ENCODE measurements at regions not wholly inside any gene's neighbourhood (a gene's known extent, or its start where the extent isn't known, plus 50 kb on each side); places are given as distances from the start of the nearest gene placed in this dataset.

DNA sequence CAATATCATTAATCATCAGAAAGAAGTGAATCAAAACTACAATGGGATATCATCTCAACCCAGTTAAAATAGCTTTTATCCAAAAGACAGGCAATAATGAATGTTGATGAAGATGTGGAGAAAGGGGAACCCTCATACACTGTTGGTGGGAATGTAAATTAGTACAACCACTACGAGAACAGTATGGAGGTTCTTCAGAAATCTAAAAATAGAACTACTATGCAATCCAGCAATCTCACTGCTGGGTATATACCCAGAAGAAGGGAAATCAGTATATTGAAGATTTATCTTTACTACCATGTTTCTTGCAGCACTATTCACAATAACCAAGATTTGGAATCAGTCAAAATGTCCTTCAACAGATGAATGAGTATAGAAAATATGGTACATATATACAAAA, 189.8 kb downstream of the HHIPL2 start:
- no peak for DNase-seq

DNA sequence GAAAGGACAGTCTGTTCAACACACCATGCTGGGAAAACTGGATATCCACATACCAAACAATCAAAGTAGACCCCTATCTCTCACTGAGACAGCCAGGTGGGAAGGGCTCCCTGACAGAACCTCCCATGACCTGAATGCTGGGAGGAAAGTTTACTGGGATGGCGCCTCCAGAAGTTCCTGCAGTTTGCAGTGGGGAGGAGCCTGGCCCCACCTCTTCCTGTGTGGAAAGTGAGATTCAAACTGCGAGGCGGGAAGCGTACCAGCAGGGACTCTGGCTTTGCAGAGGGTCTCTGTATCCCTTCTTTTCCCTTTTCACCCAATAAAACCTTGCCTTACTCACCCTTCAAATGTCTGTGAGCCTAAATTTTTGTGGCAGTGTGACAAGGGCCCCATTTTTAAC, 190.7 kb downstream of the HHIPL2 start:
- no peak for DNase-seq

DNA sequence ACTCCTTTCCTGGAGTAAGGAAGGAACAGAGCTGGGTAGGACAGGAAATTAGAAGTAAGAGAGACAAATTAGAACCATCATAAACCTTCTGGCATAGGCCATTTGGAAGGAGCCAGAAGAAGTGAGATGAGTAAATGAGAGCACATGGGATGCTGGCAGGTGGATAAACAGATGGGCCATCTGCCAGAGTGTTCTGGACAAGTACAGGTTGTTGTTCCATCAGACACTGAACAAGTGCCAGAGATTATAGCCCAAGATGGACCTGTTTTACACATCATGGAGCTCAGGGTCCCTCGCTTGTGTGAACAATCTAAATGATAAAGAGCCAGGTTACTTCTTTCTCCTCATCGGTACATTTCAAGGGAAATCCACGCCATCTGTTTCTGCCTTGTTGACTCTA, 200.3 kb downstream of the HHIPL2 start:
- no peak for DNase-seq

DNA sequence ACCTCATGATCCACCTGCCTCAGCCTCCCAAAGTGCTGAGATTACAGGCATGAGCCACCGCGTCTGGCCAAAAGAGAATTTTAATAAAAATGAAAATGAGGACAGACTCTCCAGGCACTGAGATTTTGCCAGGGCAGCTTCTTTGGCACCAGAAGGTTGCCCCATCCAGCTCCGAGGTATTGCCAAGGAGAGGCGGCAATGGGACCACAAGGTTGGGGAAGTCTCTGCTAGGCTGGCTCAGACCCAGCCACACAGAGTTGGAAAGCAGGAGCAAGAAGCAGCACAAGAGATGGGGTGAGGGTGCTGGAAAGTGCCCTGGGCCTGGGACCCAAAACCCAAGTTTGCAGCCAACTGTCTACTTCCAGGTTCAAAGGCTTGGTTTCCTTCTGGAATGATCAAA, 200.9 kb downstream of the HHIPL2 start:
- no peak for DNase-seq

DNA sequence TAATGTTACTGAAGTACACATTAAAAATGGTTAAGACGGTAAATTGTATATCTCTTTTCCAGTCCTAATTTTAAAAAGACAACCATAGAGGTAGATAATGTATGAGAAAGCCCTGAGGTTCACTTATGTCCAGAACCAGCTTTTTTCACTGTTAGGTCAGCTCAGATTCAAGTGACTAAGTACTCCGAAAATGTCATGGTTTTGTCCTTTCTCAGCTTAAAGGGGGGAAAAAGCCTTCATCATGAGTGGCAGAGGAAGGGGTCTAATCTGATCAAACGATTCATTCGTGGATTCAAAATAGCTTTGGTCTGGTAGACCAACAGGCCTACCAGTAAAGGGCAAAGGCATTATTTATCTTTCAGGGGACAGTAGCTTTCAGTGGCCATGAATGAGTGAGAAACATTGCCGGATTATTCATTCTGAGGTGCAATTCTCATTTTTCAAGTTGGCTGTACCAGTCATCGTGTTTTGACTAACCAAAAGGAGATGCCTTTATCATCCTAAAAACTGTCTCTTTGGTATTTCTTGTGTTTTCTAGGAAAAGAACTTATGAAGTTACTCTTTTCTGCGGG, 208.4 kb downstream of the HHIPL2 start:
- DNase-seq = no peak

DNA sequence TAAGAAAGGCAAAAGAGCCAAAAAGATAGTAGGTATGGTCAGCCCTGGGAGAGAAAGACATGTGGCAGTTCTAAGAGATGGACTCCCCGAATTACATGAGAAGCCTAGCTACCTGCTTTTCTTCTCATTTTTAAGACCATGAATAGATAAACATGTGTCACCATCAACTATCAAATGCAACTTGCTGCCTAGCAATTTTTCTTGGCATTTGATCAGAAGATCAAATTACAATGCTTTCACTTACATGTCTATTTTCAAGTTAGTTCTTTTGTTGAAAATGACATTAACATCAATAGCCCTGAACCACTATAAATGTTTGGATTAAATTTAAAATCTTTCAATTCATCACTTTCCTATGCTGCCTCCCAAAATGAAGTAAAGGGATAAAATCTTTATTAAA, 212.3 kb downstream of the HHIPL2 start:
- no peak for DNase-seq

DNA sequence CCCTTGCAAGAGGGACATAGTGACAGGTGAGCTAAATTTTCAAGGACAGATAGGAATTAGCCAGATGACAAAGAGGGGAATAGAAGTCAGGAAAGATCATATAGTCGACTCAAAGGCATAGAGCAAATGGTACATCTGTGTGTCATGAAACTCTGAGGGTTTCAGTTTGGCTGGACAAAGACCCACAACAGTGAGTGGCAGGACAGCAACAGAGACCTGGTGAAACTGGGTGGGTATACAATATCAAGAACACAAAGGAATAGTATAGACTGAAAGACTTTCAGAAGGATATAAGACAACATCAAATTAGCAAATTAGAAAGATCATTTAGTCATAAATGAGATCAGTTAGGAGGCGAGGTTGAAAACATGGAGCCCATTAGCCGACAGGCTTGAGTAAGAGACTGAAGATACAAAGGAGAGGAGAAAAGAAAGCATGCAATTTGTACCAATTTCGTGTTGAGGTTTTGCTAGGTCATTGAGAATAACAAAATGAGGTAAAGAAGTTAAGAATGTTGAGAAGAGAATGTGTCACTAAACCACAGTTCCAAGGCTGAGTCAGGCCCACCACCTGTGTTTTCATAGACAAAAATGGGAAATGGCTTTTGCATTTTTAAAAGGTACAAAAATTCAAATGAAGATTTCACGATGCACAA, 213.8 kb downstream of the HHIPL2 start:
- DNase-seq = no peak

DNA sequence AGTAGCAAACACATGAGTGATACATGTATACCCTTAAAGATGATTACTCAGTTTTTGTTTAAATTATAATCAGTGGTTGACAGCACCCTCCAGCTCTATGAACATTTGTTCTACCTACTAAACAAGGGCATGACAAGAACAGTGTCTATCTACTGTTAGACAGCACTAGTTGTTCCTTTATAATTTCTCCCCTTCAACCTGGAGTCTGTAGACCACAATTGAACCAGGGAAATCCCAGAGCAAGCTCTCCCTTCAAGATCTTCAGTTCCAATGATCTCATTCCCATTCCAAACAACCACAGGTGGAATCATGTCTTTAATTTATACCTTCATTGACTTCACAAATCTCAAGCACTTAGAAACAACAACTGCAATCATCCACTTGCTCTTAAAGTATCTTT, 216.1 kb downstream of the HHIPL2 start:
- DNase-seq = no peak

DNA sequence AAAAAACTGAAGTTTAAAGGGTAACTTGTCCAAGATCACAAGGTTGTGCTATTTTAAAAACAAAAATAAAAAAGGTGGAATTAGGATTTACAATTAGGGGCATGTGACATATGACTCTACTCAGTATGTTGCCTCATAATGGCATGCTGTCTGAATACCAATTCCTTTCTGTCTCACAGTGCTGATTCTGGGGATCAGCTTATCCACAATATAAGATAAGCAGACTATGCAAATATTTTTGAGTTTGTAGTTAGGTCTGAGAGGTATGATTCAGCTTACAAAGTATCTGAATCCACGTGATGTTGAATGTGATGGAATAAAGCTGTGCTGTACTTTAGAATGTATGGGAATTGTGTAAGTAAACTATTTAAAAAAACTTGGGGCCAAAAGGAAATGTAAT, 216.6 kb downstream of the HHIPL2 start:
- no peak for DNase-seq

DNA sequence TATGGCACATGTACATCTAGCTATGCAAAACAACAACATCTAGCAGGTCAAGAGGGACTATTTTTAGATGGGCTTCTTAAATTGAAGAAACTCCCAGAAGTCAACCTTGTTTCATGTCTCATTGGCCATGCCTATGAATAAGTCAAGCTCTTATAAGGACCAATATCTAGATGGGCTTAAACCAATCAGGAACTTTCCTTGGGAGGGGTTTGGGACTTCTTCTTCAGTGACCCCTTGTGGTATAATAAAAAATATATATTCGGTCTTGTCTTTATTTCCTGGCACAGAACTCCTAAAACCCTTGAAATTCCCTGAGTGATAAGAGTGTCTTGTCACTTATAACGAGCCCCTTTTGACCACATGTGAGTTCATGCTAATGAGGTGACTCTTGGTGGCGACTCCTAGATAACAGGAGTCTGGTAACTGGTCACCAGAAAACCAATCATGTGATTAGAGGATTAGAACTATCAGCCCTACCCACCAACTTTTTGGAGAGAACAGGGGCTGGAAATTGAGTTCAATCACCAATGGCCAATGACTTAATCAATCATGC, 218.3 kb downstream of the HHIPL2 start:
- DNase-seq = no peak

DNA sequence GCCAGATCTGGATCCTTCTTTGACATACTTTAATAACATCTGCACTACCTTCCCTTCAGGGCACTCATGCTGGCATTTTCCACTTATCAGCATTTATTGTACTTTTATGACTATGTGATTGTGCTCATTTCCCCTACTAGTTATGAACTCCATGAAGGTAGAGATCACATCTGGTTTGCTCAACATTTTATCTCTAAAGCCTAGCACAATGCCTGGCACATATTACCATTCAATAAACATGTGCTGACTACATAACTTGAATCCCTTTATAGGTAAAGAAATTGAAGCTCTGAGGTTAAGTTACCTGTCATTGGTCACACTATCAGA, 221.2 kb downstream of the HHIPL2 start:
- no peak for DNase-seq

DNA sequence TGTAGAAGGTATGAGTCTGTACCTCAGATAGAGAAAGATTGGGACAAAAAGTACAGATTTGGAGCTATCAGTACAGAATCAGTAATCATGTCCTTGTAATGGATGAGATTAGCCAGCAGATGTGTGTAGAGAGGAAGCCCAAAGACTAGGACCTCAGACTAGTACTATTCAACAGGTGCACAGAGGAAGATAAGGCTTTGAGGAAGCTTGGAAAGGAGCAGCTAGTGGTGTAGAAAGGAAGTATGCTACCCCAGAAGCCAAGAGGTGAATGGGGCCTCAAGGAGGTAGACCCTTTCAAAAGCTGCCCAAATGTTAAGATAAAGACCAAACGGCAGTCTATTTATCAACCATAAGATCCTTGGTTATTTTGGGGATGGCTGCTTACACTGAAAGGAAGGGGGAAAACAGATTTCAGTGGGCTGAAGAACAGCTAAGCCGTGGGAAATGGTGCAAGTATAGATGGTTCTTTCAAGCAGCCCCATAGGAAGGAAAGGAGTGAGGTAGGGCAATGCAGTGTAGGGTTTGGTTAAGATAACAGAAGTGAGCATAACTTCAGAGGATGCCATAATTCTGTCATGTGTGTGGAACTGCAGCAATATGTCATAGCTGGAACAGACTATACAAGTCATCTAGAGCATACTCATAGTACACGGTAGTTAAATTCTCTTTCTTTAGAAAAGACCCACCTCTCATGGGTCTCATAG, 221.7 kb downstream of the HHIPL2 start:
- no peak for DNase-seq

DNA sequence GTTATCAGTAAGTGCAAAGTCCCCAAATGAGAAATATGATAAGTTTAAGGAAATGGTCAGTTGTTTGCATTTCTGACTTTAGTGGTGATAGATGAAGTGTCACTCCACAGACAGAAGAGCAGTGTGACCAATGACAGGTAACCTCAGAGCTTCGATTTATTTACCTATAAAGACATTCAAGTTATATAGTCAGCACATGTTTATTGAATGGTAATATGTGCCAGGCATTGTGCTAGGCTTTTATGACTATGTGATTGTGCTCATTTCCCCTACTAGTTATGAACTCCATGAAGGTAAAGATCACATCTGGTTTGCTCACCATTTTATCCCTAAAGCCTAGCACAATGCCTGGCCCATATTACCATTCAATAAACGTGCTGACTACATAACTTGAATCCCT, 222.4 kb downstream of the HHIPL2 start:
- no peak for DNase-seq

DNA sequence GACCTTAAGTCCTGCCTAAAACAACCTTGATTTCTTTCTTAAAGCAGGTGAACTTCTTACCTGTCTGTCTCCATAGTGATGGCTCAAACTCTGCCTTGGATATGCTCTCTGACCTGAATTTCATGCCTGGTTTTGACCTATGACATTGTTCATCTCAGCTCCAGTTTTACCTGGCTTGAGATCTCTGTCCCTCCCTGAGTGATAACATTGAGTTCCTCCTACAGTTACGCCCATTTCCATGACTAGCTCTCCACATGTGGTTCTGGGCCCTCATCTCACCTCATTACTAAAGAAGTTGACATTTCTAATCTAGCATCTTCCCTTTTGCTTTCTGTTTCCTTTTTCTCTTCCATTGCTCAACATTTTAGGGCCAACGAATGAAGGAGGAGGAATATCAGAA, 233.1 kb downstream of the HHIPL2 start:
- DNase-seq = no peak

DNA sequence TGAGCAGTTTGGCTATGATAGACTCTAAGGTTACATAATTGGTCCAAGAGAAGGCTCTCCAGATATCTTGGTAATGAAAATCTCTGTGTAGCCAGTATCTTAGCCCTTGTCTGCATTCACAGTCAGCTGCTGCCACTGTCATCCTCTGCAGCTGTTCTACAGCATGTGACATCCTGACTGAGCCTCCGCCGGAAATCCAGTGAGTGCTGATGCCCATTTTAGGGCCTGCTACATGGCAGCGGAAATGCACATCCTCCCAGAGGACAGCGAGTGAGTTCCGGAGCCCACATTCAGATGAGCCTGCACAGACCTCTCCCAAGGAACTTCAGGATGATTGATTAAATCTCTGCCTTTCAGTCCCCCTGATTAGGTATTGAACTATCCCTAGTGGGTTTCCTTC, 237.1 kb downstream of the HHIPL2 start:
- DNase-seq = no peak

DNA sequence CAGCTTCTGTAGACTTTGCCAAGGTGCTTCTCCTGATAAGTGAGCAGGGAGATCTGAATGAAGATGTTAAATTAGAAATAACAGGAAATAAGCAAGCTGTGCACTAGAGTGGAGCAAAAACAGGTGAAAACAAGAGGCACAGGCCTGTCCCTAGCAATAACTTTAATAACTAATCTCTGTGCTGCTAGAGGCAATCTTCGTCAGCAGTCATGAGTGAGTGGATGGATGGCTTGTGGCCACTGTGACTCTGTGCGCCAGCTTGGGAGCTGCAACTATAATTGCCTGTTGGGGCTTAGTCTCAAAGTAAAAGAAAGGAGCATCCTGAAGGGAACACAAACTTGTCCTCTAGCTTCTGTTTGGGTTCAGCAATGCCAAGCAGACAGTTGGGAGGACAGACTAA, 240.3 kb downstream of the HHIPL2 start:
- no peak for DNase-seq

DNA sequence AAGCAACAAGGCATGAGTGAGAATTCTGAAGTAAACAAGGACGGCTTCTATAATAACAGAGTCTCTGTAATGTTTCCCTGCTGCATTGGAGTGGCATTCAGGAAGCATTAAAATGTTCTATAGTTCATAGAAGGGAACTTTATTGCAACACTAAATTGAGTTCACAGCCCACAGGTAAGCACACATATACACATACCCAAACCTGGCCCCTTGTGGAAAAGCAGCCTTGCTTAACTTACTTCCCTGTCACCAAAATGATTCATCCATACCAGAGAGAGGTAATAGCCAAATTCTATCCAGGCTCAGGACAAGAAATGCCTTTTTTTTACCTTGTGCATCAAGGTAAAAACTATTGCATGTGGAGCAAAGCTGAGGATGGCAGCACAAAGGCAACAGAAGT, 241.4 kb downstream of the HHIPL2 start:
- no peak for DNase-seq

DNA sequence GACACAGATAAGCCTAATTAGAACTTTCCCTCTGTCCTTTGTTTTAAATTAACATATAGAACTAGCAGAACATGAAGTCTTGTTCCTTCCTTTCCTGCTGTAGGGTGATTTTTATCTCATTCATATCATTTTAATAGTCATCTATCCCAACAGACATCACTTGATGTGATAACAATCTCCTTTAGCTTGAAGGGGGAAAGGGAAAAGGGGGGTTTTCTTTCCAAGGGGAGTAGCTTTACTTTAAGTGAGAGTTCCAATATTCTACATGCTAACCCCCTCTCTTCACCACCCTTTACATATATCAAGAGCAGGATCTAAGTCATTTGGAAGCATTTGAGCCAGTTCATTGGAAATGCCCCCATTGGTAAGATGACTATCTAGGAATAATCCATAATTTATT, 241.9 kb downstream of the HHIPL2 start:
- no peak for DNase-seq

DNA sequence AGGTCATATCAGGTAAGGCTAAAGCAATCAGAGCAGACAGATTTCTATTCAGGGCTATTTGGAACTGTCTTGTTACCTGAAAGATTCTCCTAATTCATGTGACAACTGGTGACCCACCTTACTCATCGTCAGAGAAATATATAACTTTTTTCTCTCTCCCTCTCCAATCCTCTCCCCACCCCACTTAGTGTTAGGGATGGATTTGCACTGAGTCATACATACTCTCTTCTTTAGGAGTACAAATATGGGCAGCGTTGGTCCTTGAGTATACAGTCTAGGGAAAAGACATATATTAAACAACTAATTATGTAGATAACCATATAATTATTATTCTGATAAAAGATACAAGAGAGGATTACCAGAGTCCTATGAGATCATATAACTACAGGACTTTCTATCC, 246.3 kb downstream of the HHIPL2 start:
- no peak for DNase-seq

DNA sequence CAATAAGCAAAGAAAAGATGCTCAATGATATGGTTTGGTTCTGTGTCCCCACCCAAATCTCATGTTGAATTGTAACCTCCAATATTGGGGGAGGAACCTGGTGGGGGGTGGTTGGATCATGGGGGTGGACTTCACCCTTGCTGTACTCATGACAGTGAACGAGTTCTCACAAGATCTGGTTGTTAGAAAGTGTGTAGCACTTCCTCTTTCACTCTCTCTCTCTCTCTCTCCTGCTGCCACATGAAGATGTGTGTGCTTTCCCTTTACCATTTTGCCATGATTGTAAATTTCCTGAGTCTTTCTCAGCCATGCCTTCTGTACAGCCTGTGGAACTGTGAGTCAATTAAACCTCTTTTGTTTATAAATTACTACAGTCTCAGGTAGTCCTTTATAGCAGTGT, 248.4 kb downstream of the HHIPL2 start:
- DNase-seq = no peak

DNA sequence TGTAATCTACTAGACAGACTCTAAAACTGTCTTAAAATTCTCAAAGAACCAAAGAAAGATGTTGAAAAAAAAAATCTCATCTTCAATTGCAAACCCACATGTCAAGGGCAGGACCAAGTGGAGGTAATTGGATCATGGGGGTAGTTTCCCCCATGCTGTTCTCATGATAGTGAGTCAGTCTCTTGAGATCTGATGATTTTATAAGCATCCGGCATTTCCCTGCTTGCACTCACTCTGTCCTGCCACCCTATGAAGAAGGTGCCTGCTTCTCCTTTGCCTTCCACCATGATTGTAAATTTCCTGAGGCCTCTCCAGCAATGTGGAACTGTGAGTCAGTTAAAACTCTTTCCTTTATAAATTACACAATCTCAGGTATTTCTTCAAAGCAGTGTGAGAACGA, 257.0 kb downstream of the HHIPL2 start:
- DNase-seq = no peak

DNA sequence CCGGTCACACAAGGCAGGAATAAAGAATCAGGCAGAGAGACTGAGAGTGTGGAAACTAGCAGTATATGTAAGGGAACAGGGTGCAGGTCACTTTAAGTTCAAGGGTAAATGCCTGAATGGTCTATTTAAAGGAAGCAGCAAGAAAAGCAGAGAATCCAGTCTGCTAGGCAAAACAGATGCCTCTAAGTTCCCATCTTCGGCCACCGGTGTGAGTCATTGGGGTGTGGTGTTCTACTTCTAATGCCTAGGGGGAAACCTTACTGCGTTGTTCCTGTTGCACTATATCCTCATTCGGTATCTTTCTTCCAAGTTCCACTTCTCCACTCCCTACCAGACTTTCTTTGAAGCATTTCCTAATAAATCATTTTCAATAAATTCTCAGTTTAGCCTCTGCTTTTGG, 259.9 kb downstream of the HHIPL2 start:
- DNase-seq = no peak

DNA sequence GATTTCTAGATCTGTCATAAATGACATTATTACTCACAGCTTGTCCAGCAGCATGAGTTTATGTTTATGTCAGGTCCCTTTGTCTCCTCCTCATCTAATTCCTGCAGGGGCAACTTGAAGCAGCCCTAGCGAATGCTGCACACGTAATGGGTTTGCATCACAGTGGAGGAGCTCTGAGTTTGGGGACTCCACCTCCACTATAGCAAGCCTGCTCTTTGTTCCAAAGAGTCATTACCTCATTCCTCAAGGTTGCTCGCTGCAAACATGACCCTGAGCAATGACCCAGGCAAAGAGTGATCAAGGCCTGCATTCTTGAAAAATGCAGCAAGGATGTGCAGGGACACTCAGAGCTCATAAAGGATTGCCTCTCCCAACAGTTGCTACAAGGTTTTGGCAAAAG, 261.9 kb downstream of the HHIPL2 start:
- no peak for DNase-seq

DNA sequence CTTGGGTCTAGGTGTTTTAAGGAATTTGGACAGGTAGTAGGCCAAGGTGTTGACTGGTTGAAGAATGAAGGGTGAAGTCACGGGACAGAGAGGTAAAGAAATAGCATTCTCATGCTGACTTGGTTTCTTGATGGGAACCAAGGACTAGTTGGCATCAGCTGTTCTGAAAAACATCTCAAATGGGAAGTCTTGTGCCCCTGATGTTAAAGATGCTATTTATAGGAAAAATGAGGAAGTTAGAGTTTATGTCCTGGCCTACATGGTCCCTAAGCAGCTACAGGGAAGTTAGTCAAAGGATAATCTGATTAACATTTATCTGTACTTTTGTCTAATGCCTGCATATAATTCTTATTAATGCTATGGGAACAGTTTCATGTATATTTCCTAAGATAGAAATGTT, 262.4 kb downstream of the HHIPL2 start:
- DNase-seq = no peak

DNA sequence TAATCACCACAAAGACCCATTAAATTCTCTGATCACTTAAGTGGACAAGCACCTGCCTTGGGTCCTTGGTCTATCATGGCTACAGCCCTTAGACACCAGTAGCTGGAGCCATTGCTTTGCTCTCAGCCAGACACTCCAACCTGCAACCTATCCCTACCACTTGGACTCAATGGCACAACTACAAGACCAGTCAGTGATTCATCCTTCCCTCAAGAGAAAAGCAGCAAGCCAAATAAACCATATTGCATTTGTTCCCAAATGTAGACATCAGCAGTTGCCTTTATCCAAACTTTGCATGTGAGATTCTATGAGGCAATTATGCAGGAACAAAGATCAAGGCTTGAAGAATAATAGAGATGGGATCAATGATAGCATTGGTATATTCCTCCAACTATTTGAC, 263.4 kb downstream of the HHIPL2 start:
- DNase-seq = no peak
